ENCODE measurements at regions not wholly inside any gene's neighbourhood (a gene's known extent, or its start where the extent isn't known, plus 50 kb on each side); places are given as distances from the start of the nearest gene placed in this dataset.

DNA sequence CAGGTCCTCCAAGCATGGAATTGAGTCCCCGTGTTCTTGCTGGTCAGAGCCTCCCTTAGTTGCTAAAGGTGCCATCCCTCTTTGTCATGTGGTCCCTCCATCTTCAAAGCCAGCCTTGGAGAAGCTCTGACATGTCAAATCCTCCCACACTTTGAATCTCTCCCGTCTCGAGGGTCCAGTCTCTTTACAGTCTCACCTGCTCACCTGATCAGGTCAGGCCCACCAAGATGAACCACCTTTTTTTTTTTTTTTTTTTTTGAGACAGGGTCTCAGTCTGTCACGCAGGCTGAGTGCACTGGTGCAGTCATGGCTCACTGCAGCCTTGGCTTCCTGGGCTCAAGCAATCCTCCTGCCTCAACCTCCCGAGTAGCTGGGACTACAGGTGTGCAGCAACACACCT is 100.3 kb upstream of the PRR5 start:
- intact Hi-C loops (cut with DNase I), result no loop called here
- peaks cover 0 to 11% (median 4%) of the 10 kb centered on the region in 7 donors for H3K27me3 ChIP-seq
- no peaks in the 10 kb centered on the region for H3K36me3 ChIP-seq
- H3K9me3 ChIP-seq, result no peaks in the 10 kb centered on the region
- peaks cover 0 to 11% (median 0%) of the 10 kb centered on the region in 9 donors for H3K4me1 ChIP-seq
- TF ChIP-seq, protein P1, sequence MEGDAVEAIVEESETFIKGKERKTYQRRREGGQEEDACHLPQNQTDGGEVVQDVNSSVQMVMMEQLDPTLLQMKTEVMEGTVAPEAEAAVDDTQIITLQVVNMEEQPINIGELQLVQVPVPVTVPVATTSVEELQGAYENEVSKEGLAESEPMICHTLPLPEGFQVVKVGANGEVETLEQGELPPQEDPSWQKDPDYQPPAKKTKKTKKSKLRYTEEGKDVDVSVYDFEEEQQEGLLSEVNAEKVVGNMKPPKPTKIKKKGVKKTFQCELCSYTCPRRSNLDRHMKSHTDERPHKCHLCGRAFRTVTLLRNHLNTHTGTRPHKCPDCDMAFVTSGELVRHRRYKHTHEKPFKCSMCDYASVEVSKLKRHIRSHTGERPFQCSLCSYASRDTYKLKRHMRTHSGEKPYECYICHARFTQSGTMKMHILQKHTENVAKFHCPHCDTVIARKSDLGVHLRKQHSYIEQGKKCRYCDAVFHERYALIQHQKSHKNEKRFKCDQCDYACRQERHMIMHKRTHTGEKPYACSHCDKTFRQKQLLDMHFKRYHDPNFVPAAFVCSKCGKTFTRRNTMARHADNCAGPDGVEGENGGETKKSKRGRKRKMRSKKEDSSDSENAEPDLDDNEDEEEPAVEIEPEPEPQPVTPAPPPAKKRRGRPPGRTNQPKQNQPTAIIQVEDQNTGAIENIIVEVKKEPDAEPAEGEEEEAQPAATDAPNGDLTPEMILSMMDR (IDR thresholded peaks at IDR 0.05), result no peak
- DNase-seq (no peak), ATAC-seq (no peak)
- 89 to 92% methylated on average over 5 of the region's 5 CpGs for WGBS, 2 donors
- H3K27ac ChIP-seq, result no peak overlapping the region
- no peak overlapping the region for H3K4me3 ChIP-seq

DNA sequence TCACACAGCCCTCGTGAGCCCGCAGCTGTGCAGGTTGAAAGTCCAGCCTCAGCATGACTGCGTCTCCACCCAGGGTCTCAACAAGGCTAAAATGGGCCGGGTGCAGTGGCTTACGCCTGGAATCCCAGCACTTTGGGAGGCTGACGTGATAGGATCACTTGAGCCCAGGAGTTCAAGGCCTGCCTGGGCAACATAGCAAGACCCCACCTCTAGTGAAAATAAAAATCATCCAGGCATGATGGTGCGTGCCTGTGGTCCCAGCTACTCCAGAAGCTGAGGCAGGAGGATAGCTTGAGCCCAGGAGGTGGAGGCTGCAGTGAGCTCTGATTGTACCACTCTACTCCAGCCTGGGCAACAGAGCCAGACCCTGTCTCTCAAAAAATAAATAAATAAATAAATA is 100.8 kb upstream of the PRR5 start:
- Histone ChIP-seq H3K4me3 (no peak overlapping the region), H3K27me3 (peaks cover 0 to 13% (median 4%) of the 10 kb centered on the region in 7 donors), H3K4me1 (peaks cover 0 to 11% (median 0%) of the 10 kb centered on the region in 9 donors), H3K9me3 (no peaks in the 10 kb centered on the region), H3K36me3 (no peaks in the 10 kb centered on the region), H3K27ac (no peak overlapping the region)
- ATAC-seq (no peak), DNase-seq (no peak)
- WGBS, 2 donors, result 87 to 90% methylated on average over 7 of the region's 7 CpGs
- intact Hi-C loops (cut with DNase I), result no loop called here
- TF ChIP-seq, protein P1 (IDR thresholded peaks at IDR 0.05), result no peak

DNA sequence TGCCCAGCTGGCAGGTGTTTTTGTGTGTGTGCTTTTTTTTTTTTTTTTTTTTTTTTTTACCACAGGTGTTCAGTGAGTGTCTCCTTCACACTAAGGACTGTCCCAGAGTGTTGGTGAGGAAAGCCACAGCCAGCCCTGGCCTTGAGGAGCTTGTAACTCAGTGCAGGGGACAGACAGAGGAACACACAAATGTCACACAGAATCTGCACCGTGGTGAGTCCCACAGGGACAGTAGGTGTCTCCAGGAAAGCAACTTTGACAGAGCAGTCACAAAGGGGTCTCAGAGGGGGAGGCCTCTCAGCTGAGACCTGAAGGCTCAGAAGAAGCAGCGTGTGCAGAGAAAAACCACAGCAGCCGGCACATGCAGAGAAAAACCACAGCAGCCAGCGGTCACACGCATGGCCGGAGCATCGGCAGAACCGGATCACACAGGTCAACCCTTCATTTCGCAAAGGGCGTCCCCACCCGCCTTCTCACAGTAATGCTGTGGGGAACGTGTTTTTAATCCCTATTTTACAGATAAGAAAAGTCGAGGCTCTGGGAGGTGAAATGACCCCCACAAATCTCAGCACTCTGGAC is 101.7 kb upstream of the PRR5 start:
- no peaks in the 10 kb centered on the region for H3K9me3 ChIP-seq
- peaks cover 0 to 20% (median 0%) of the 10 kb centered on the region in 7 donors for H3K27me3 ChIP-seq
- H3K36me3 ChIP-seq, result no peaks in the 10 kb centered on the region
- no peak overlapping the region for H3K4me3 ChIP-seq
- TF ChIP-seq, protein P1 (IDR thresholded peaks at IDR 0.05), result no peak
- intact Hi-C loops (cut with DNase I), result no loop called here
- 84 to 88% methylated on average over 13 of the region's 13 CpGs for WGBS, 2 donors
- no peak for DNase-seq
- no peak for ATAC-seq
- peaks cover 0 to 9% (median 0%) of the 10 kb centered on the region in 9 donors for H3K4me1 ChIP-seq
- H3K27ac ChIP-seq, result no peak overlapping the region

DNA sequence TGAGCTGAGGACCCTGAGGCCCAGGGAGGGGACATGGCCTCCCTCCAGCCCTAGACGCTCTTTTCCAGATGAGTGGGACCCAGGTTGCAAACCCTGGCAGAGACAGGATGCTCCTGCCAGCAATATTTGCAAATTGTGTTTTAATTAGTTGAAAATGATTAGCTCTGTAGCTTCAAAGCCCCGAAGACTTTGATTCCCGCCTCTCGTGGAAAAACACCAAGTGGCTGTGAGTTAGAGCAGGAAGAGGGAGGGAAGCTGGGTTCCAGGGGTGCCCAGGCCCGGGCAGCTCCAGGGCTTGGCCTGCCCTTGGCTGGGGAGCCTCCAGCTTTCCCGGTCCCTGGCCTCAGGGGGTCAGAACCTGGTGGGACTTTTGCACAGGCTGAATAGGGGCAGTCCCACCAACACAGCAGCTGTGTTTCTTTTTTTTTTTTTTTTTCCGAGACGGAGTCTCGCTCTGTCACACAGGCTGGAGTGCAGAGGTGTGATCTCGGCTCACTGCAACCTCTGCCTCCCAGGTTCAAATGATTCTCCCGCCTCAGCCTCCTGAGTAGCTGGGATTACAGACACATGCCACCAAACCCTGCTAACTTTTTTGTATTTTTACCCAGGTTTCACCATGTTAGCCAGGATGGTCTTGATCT is 101.6 kb upstream of the RTL6 start:
- H3K9me3 ChIP-seq, result no peaks in the 10 kb centered on the region
- intact Hi-C loops (cut with DNase I), result no loop called here
- TF ChIP-seq, protein P1 (IDR thresholded peaks at IDR 0.05), result no peak
- H3K4me3 ChIP-seq, result no peak overlapping the region
- H3K27me3 ChIP-seq, result peaks cover 0 to 20% (median 0%) of the 10 kb centered on the region in 7 donors
- peaks cover 0 to 7% (median 0%) of the 10 kb centered on the region in 9 donors for H3K4me1 ChIP-seq
- WGBS, 2 donors, result 75 to 91% methylated on average over 11 of the region's 11 CpGs
- no peaks in the 10 kb centered on the region for H3K36me3 ChIP-seq
- DNase-seq (no peak), ATAC-seq (no peak)
- no peak overlapping the region for H3K27ac ChIP-seq
